ENCODE measurements at regions not wholly inside any gene's neighbourhood (a gene's known extent, or its start where the extent isn't known, plus 50 kb on each side); places are given as distances from the start of the nearest gene placed in this dataset.

DNA sequence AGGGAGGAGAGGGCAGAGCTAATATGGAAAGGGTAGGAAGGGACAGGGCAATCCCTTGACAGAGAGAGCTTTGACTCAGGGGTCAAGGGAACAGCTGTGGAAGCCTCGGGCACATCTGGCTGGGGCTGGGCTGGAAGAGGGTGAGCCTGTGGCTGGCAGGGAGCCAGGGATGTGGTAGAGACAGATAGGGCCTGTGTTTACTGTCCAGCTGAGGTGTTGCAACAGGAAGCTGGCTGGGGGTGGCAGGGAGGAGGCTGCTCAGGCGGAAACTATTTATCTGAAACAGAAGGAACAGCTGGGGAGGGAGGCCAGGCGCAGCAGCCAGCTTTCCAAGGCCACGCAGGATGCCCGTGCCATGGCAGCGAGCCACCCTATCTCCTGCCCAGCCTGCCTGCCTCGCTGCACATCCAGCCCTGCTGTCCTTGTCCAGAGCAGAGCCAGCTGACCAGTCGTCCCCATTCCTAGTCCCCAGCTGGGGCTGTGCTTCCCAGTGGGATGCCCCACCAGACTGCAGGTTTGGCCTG, 264.7 kb downstream of the CYP26B1 start (continued):
- no peak for TF ChIP-seq EZH2phosphoT487 (IDR thresholded peaks at IDR 0.05; ENCODE audit: unreplicated experiment)
- TF ChIP-seq, protein P1, sequence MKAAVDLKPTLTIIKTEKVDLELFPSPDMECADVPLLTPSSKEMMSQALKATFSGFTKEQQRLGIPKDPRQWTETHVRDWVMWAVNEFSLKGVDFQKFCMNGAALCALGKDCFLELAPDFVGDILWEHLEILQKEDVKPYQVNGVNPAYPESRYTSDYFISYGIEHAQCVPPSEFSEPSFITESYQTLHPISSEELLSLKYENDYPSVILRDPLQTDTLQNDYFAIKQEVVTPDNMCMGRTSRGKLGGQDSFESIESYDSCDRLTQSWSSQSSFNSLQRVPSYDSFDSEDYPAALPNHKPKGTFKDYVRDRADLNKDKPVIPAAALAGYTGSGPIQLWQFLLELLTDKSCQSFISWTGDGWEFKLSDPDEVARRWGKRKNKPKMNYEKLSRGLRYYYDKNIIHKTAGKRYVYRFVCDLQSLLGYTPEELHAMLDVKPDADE (IDR thresholded peaks at IDR 0.05) = no peak
- TF ChIP-seq, protein P2, sequence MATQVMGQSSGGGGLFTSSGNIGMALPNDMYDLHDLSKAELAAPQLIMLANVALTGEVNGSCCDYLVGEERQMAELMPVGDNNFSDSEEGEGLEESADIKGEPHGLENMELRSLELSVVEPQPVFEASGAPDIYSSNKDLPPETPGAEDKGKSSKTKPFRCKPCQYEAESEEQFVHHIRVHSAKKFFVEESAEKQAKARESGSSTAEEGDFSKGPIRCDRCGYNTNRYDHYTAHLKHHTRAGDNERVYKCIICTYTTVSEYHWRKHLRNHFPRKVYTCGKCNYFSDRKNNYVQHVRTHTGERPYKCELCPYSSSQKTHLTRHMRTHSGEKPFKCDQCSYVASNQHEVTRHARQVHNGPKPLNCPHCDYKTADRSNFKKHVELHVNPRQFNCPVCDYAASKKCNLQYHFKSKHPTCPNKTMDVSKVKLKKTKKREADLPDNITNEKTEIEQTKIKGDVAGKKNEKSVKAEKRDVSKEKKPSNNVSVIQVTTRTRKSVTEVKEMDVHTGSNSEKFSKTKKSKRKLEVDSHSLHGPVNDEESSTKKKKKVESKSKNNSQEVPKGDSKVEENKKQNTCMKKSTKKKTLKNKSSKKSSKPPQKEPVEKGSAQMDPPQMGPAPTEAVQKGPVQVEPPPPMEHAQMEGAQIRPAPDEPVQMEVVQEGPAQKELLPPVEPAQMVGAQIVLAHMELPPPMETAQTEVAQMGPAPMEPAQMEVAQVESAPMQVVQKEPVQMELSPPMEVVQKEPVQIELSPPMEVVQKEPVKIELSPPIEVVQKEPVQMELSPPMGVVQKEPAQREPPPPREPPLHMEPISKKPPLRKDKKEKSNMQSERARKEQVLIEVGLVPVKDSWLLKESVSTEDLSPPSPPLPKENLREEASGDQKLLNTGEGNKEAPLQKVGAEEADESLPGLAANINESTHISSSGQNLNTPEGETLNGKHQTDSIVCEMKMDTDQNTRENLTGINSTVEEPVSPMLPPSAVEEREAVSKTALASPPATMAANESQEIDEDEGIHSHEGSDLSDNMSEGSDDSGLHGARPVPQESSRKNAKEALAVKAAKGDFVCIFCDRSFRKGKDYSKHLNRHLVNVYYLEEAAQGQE (IDR thresholded peaks at IDR 0.05; ENCODE audit: unreplicated experiment) = no peak
- TF ChIP-seq CREB1 (CRISPR knock-in tag; IDR thresholded peaks at IDR 0.05; ENCODE audit: low read depth) = no peak
- no peak for TF ChIP-seq ZNF114 (CRISPR knock-in tag; IDR thresholded peaks at IDR 0.05)
- no peak for TF ChIP-seq JUNB (IDR thresholded peaks at IDR 0.05; ENCODE audit: unreplicated experiment)

DNA sequence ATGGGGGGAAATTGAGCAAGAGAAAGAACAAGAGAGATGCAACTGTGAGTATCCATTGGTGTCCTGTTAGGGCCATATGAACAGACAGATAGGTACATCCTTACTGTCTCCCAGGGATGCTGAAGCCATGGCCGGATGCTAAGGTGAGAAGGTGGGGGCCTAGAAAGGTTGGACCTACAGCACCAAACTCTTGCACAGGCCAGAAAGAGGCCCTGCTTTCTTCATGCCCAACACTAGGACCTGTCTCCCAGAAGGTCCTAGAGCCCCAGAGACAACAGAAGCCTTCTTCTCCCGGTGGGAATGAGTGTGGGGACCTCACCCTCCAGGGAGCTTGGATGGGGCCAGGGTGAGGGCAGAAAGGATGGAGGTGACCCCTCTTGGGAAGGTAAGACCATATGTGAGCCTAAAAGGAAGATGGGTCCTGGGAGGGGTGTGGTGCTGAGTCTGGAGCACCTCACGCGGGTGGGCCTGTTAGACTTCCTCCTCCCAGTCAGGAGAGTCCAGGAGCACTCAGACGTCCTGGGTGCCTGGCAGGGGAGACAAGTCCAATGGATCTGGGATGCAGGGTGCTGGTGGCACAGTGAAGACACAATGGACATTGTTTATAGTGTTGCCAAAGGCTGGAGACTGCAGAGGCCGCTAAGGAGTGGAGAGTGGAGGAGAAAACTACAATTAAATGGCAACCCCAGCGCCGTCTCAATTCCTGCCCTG, 265.3 kb downstream of the CYP26B1 start:
- H3K4me3 ChIP-seq = no peak overlapping the region
- no peaks in the 10 kb centered on the region for H4K20me1 ChIP-seq (replicated peaks; ENCODE audit: insufficient read depth)
- no peak overlapping the region for H3K4me2 ChIP-seq
- no peaks in the 10 kb centered on the region for H3K79me2 ChIP-seq (replicated peaks; ENCODE audit: insufficient read depth)
- no peak overlapping the region for H3K27ac ChIP-seq (ENCODE audit: low read depth)
- H3K4me1 Mint-ChIP-seq = no peaks in the 10 kb centered on the region
- H3K9me2 ChIP-seq (ENCODE audit: insufficient read depth) = no peaks in the 10 kb centered on the region
- peaks cover 2% of the 10 kb centered on the region for H3K27me3 Mint-ChIP-seq (ENCODE audit: insufficient read depth, low read depth, poor library complexity)
- H3K36me3 ChIP-seq (ENCODE audit: insufficient read depth) = no peaks in the 10 kb centered on the region
- H3K4me3 Mint-ChIP-seq = no peak overlapping the region
- H2AFZ ChIP-seq = no peak overlapping the region
- H3K36me3 Mint-ChIP-seq (ENCODE audit: low read depth) = no peaks in the 10 kb centered on the region
- no peaks in the 10 kb centered on the region for H3F3A ChIP-seq (replicated peaks; ENCODE audit: low read depth)
- no peaks in the 10 kb centered on the region for H3K27me3 ChIP-seq (ENCODE audit: insufficient read depth)
- DNase-seq (ENCODE audit: low spot score) (no peak), ATAC-seq (no peak)
- peaks cover 7% of the 10 kb centered on the region for H3K9me3 Mint-ChIP-seq
- no peaks in the 10 kb centered on the region for H3K4me1 ChIP-seq (ENCODE audit: insufficient read depth)
- H3K27ac Mint-ChIP-seq = no peak overlapping the region
- TF ChIP-seq STAT1 (IDR thresholded peaks at IDR 0.05; ENCODE audit: unreplicated experiment) = no peak
